SK-N-SH (cell line): ENCODE measurements at regions not wholly inside any gene's neighbourhood (a gene's known extent, or its start where the extent isn't known, plus 50 kb on each side); places are given as distances from the start of the nearest gene placed in this dataset.

ENCODE experiments used
- POLR2AphosphoS5 ChIP-seq: IDR thresholded peaks from 2 replicates; pipeline ENCODE4 v1.6.1; 2012; ENCODE audit warnings: low read depth, low read length
- TF ChIP-seq, protein P1 (sequence below): fragments of 150-350 bp; IDR thresholded peaks from 2 replicates; pipeline ENCODE4 v1.6.1; 2017; ENCODE audit warnings: antibody characterized with exemption, low read length, low read depth, borderline replicate concordance

- TF ChIP-seq POLR2AphosphoS5: no peak
- TF ChIP-seq, protein P1, sequence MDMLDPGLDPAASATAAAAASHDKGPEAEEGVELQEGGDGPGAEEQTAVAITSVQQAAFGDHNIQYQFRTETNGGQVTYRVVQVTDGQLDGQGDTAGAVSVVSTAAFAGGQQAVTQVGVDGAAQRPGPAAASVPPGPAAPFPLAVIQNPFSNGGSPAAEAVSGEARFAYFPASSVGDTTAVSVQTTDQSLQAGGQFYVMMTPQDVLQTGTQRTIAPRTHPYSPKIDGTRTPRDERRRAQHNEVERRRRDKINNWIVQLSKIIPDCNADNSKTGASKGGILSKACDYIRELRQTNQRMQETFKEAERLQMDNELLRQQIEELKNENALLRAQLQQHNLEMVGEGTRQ: no peak
Observed at GRCh38 chr1:82114887-82115286, 314.2 kb downstream of the ADGRL2 start.
